Mesenchymal stem cell (in vitro differentiated cells and primary cell): ENCODE measurements at regions not wholly inside any gene's neighbourhood (a gene's known extent, or its start where the extent isn't known, plus 50 kb on each side); places are given as distances from the start of the nearest gene placed in this dataset.

ENCODE experiments used
- DNase-seq: peaks from one replicate; pipeline ENCODE4 v3.0.0-alpha.2; 2013
- H2AFZ ChIP-seq: one replicate; pipeline ENCODE4 v1.6.1; 2013; ENCODE audit warnings: low read depth, mild to moderate bottlenecking, control low read depth, inconsistent platforms, low read length, moderate library complexity
- H2AK5ac ChIP-seq: 2 replicates; pipeline ENCODE4 v1.6.1; 2013; ENCODE audit warnings: low read length, moderate library complexity, mild to moderate bottlenecking, inconsistent platforms; ENCODE audit not compliant: severe bottlenecking
- H2BK120ac ChIP-seq: one replicate; pipeline ENCODE4 v1.6.1; 2013; ENCODE audit warnings: low read depth, mild to moderate bottlenecking, inconsistent platforms, low read length, moderate library complexity
- H2BK12ac ChIP-seq, 2 experiments: one replicate each; pipeline ENCODE4 v1.6.1; 2013; ENCODE audit warnings: inconsistent platforms in 2 of 2, low read length in 2 of 2, mild to moderate bottlenecking in 2 of 2, moderate library complexity in 2 of 2, control low read depth in 1 of 2
- H2BK15ac ChIP-seq: one replicate; pipeline ENCODE4 v1.6.1; 2013; ENCODE audit warnings: mild to moderate bottlenecking, low read depth, inconsistent platforms; ENCODE audit not compliant: poor library complexity, severe bottlenecking
- H2BK5ac ChIP-seq: 2 replicates; pipeline ENCODE4 v1.6.1; 2013; ENCODE audit warnings: low read depth, mild to moderate bottlenecking, low read length, control low read depth, inconsistent platforms; ENCODE audit not compliant: poor library complexity, severe bottlenecking
- H3K14ac ChIP-seq, 2 experiments: one replicate each; pipeline ENCODE4 v1.6.1; 2013; ENCODE audit warnings: inconsistent platforms in 2 of 2, low read length in 2 of 2, control low read depth in 1 of 2, mild to moderate bottlenecking in 1 of 2, moderate library complexity in 1 of 2
- H3K18ac ChIP-seq, 2 experiments: one replicate each; pipeline ENCODE4 v1.6.1; 2013; ENCODE audit warnings: inconsistent platforms in 2 of 2, low read length in 2 of 2, control low read depth in 1 of 2, low read depth in 1 of 2, mild to moderate bottlenecking in 1 of 2
- H3K23ac ChIP-seq, 2 experiments: one replicate each; pipeline ENCODE4 v1.6.1; 2013; ENCODE audit warnings: inconsistent platforms in 2 of 2, low read length in 2 of 2, mild to moderate bottlenecking in 2 of 2, moderate library complexity in 2 of 2, control low read depth in 1 of 2
- H3K27ac ChIP-seq: 2 replicates; pipeline ENCODE4 v1.5.1; 2013; ENCODE audit warnings: mild to moderate bottlenecking, moderate library complexity, low read length, control low read depth, inconsistent platforms; ENCODE audit not compliant: poor library complexity, severe bottlenecking
- H3K27me3 ChIP-seq, 2 experiments: 2 replicates each; pipeline versions ENCODE4 v1.6.1 to v1.7.0; 2013; ENCODE audit warnings: low read length in 2 of 2, mild to moderate bottlenecking in 2 of 2, moderate library complexity in 2 of 2, control low read depth in 1 of 2, inconsistent platforms in 1 of 2; ENCODE audit not compliant: control insufficient read depth in 1 of 2, insufficient read depth in 1 of 2
- H3K36me3 ChIP-seq, 2 experiments: 2 replicates each; pipeline versions ENCODE4 v1.6.1 to v1.7.0; 2013; ENCODE audit warnings: low read length in 2 of 2, control low read depth in 1 of 2, inconsistent platforms in 1 of 2, low read depth in 1 of 2, mild to moderate bottlenecking in 1 of 2; ENCODE audit not compliant: insufficient read depth in 2 of 2, control insufficient read depth in 1 of 2
- H3K4ac ChIP-seq, 2 experiments: one replicate each; pipeline ENCODE4 v1.6.1; 2013; ENCODE audit warnings: inconsistent platforms in 2 of 2, low read length in 2 of 2, mild to moderate bottlenecking in 2 of 2, moderate library complexity in 2 of 2, control low read depth in 1 of 2, low read depth in 1 of 2
- H3K4me1 ChIP-seq: 2 replicates; pipeline ENCODE4 v1.6.1; 2013; ENCODE audit warnings: low read depth, low read length, control low read depth; ENCODE audit not compliant: control insufficient read depth, insufficient read depth
- H3K4me2 ChIP-seq: 2 replicates; pipeline ENCODE4 v1.6.1; 2013; ENCODE audit warnings: low read length, mild to moderate bottlenecking, inconsistent platforms; ENCODE audit not compliant: poor library complexity, severe bottlenecking
- H3K4me3 ChIP-seq, 2 experiments: 2 replicates each; pipeline versions ENCODE4 v1.5.1 to v1.7.0; 2013; ENCODE audit warnings: low read length in 2 of 2, mild to moderate bottlenecking in 2 of 2, control low read depth in 1 of 2, low read depth in 1 of 2; ENCODE audit not compliant: insufficient read depth in 1 of 2
- H3K79me1 ChIP-seq: replicated peaks from 2 replicates; pipeline ENCODE4 v1.6.1; 2013; ENCODE audit warnings: mild to moderate bottlenecking, control low read depth, low read length, inconsistent platforms; ENCODE audit not compliant: poor library complexity, severe bottlenecking
- H3K9ac ChIP-seq: 2 replicates; pipeline ENCODE4 v1.7.0; 2013; ENCODE audit warnings: mild to moderate bottlenecking, low read length, moderate library complexity
- H3K9me3 ChIP-seq: 2 replicates; pipeline ENCODE4 v1.7.0; 2013; ENCODE audit warnings: mild to moderate bottlenecking, low read length; ENCODE audit not compliant: control insufficient read depth
- H4K8ac ChIP-seq: one replicate; pipeline ENCODE4 v1.6.1; 2013; ENCODE audit warnings: inconsistent platforms, mild to moderate bottlenecking, low read length, moderate library complexity
- H4K91ac ChIP-seq: one replicate; pipeline ENCODE4 v1.6.1; 2013; ENCODE audit warnings: mild to moderate bottlenecking, low read length, inconsistent platforms
- WGBS: methylation state at CpG from one replicate; pipeline ENCODE4 v1.1.7; 2013; ENCODE audit warnings: mixed read lengths; 5-methylcytosine and 5-hydroxymethylcytosine counted together

GRCh38 chr13:63304497-63304896 lies 1888.8 kb upstream of the PCDH20 start:
- Histone ChIP-seq H2BK15ac (no peak overlapping the region), H3K4ac (no peak overlapping the region), H2BK5ac (no peak overlapping the region), H2BK120ac (no peak overlapping the region), H3K79me1 (no peaks in the 10 kb centered on the region), H3K4me1 (no peaks in the 10 kb centered on the region), H3K9me3 (peaks cover 9% of the 10 kb centered on the region), H4K8ac (no peak overlapping the region), H3K4me3 (no peak overlapping the region), H3K18ac (no peak overlapping the region), H3K27me3 (no peaks in the 10 kb centered on the region), H2AK5ac (no peak overlapping the region), H3K27ac (no peak overlapping the region), H3K4me2 (no peak overlapping the region), H3K14ac (no peak overlapping the region), H3K23ac (no peak overlapping the region), H2BK12ac (no peak overlapping the region), H3K9ac (no peak overlapping the region), H2AFZ (no peak overlapping the region), H4K91ac (no peak overlapping the region), H3K36me3 (no peaks in the 10 kb centered on the region)
- DNase-seq, result no peak
- 92% methylated on average over 2 of the region's 4 CpGs for WGBS

- Histone ChIP-seq H3K27ac (no peak overlapping the region), H2AK5ac (no peak overlapping the region), H3K36me3 (no peaks in the 10 kb centered on the region), H2AFZ (no peak overlapping the region), H2BK15ac (no peak overlapping the region), H3K23ac (no peak overlapping the region), H4K8ac (no peak overlapping the region), H3K9ac (no peak overlapping the region), H2BK120ac (no peak overlapping the region), H2BK12ac (no peak overlapping the region), H3K14ac (no peak overlapping the region), H3K18ac (no peak overlapping the region), H3K9me3 (no peaks in the 10 kb centered on the region), H3K4ac (no peak overlapping the region), H3K4me1 (no peaks in the 10 kb centered on the region), H3K4me3 (no peak overlapping the region), H3K4me2 (no peak overlapping the region), H3K27me3 (no peaks in the 10 kb centered on the region), H2BK5ac (no peak overlapping the region), H4K91ac (no peak overlapping the region), H3K79me1 (no peaks in the 10 kb centered on the region)
- WGBS, result 59% methylated on average over 2 of the region's 3 CpGs
- peak; percentile 34 for DNase-seq
These were observed 1884.3 kb upstream of the PCDH20 start for GRCh38 chr13:63299866-63300394.

GRCh38 chr13:63297163-63297562 lies 1881.5 kb upstream of the PCDH20 start:
- no peak overlapping the region for H2BK15ac ChIP-seq
- H2BK5ac ChIP-seq, result no peak overlapping the region
- H2AK5ac ChIP-seq, result no peak overlapping the region
- H3K4me3 ChIP-seq, result no peak overlapping the region
- no peak overlapping the region for H4K8ac ChIP-seq
- H3K36me3 ChIP-seq, result no peaks in the 10 kb centered on the region
- H2BK120ac ChIP-seq, result no peak overlapping the region
- no peak overlapping the region for H3K4me2 ChIP-seq
- H3K4ac ChIP-seq, result no peak overlapping the region
- no peak for DNase-seq
- no peak overlapping the region for H2AFZ ChIP-seq
- no peaks in the 10 kb centered on the region for H3K27me3 ChIP-seq
- no peak overlapping the region for H4K91ac ChIP-seq
- no peak overlapping the region for H3K18ac ChIP-seq
- no peak overlapping the region for H3K9ac ChIP-seq
- no peaks in the 10 kb centered on the region for H3K9me3 ChIP-seq
- no peak overlapping the region for H3K27ac ChIP-seq
- no peaks in the 10 kb centered on the region for H3K4me1 ChIP-seq
- H3K23ac ChIP-seq, result no peak overlapping the region
- H2BK12ac ChIP-seq, result no peak overlapping the region
- H3K14ac ChIP-seq, result no peak overlapping the region
- WGBS, result 100% methylated on average over 2 of the region's 2 CpGs
- no peaks in the 10 kb centered on the region for H3K79me1 ChIP-seq

GRCh38 chr13:63291701-63292100 lies 1876.1 kb upstream of the PCDH20 start:
- Histone ChIP-seq H2BK120ac (no peak overlapping the region), H3K4me1 (no peaks in the 10 kb centered on the region), H4K91ac (no peak overlapping the region), H3K4ac (no peak overlapping the region), H3K9ac (no peak overlapping the region), H4K8ac (no peak overlapping the region), H2BK5ac (no peak overlapping the region), H3K23ac (no peak overlapping the region), H3K18ac (no peak overlapping the region), H2AK5ac (no peak overlapping the region), H3K36me3 (no peaks in the 10 kb centered on the region), H2BK12ac (no peak overlapping the region), H3K4me2 (no peak overlapping the region), H3K14ac (no peak overlapping the region), H3K27me3 (no peaks in the 10 kb centered on the region), H2AFZ (no peak overlapping the region), H3K79me1 (no peaks in the 10 kb centered on the region), H2BK15ac (no peak overlapping the region), H3K4me3 (no peak overlapping the region), H3K27ac (no peak overlapping the region), H3K9me3 (no peaks in the 10 kb centered on the region)
- WGBS, result 33% methylated on average over 2 of the region's 5 CpGs
- no peak for DNase-seq
